ENCODE measurements at regions not wholly inside any gene's neighbourhood (a gene's known extent, or its start where the extent isn't known, plus 50 kb on each side); places are given as distances from the start of the nearest gene placed in this dataset.
"Not testable (repeated sequence)": the region's sequence is repeated elsewhere in the genome, so short reads cannot be mapped to it uniquely, and the experiment has no call there.

- DNase-seq (ENCODE audit: low read depth), result no peak
- TF ChIP-seq CTCF (IDR thresholded peaks at IDR 0.05; ENCODE audit: control insufficient read depth, insufficient read depth, low read depth, low read length, missing control alignments), result no peak
- H3K4me3 ChIP-seq (ENCODE audit: control insufficient read depth, low read depth, low read length), result no peak overlapping the region
These were observed 122.7 kb upstream of the JADE1 start for GRCh38 chr4:128686810-128687209.

- no peak overlapping the region for H3K4me3 ChIP-seq (ENCODE audit: control insufficient read depth, low read depth, low read length)
- no peak for DNase-seq (ENCODE audit: low read depth)
- no peak for TF ChIP-seq CTCF (IDR thresholded peaks at IDR 0.05; ENCODE audit: control insufficient read depth, insufficient read depth, low read depth, low read length, missing control alignments)
These were observed 123.5 kb upstream of the JADE1 start for GRCh38 chr4:128686032-128686465.

- H3K4me3 ChIP-seq (ENCODE audit: control insufficient read depth, low read depth, low read length), result no peak overlapping the region
- no peak for DNase-seq (ENCODE audit: low read depth)
- no peak for TF ChIP-seq CTCF (IDR thresholded peaks at IDR 0.05; ENCODE audit: control insufficient read depth, insufficient read depth, low read depth, low read length, missing control alignments)
These were observed 125.5 kb upstream of the JADE1 start for GRCh38 chr4:128684016-128684415.

- DNase-seq (ENCODE audit: low read depth), result no peak
- TF ChIP-seq CTCF (IDR thresholded peaks at IDR 0.05; ENCODE audit: control insufficient read depth, insufficient read depth, low read depth, low read length, missing control alignments), result no peak
- H3K4me3 ChIP-seq (ENCODE audit: control insufficient read depth, low read depth, low read length), result no peak overlapping the region
These were observed 126.4 kb upstream of the JADE1 start for GRCh38 chr4:128682942-128683666.

- H3K4me3 ChIP-seq (ENCODE audit: control insufficient read depth, low read depth, low read length), result no peak overlapping the region
- DNase-seq (ENCODE audit: low read depth), result no peak
- no peak for TF ChIP-seq CTCF (IDR thresholded peaks at IDR 0.05; ENCODE audit: control insufficient read depth, insufficient read depth, low read depth, low read length, missing control alignments)
These were observed 133.4 kb upstream of the JADE1 start for GRCh38 chr4:128676095-128676494.

- DNase-seq (ENCODE audit: low read depth), result no peak
- no peak overlapping the region for H3K4me3 ChIP-seq (ENCODE audit: control insufficient read depth, low read depth, low read length)
- no peak for TF ChIP-seq CTCF (IDR thresholded peaks at IDR 0.05; ENCODE audit: control insufficient read depth, insufficient read depth, low read depth, low read length, missing control alignments)
These were observed 134.4 kb upstream of the JADE1 start for GRCh38 chr4:128675083-128675482.

- H3K4me3 ChIP-seq (ENCODE audit: control insufficient read depth, low read depth, low read length), result not testable (repeated sequence)
These were observed 136.3 kb upstream of the JADE1 start for GRCh38 chr4:128673159-128673558.

GRCh38 chr4:128672596-128672995 is 136.9 kb upstream of the JADE1 start:
- not testable (repeated sequence) for DNase-seq (ENCODE audit: low read depth); H3K4me3 ChIP-seq (ENCODE audit: control insufficient read depth, low read depth, low read length)

More at GRCh38 chr4:128673159-128673558, 136.3 kb upstream of the JADE1 start:
- not testable (repeated sequence) for DNase-seq (ENCODE audit: low read depth)

Data from AG09309 (cell line).